ENCODE measurements at regions not wholly inside any gene's neighbourhood (a gene's known extent, or its start where the extent isn't known, plus 50 kb on each side); places are given as distances from the start of the nearest gene placed in this dataset.
"Not testable (repeated sequence)": the region's sequence is repeated elsewhere in the genome, so short reads cannot be mapped to it uniquely, and the experiment has no call there.

- Histone ChIP-seq H3K27ac (ENCODE audit: low read depth, low read length) (peak overlapping the region; percentile 47; the same call in 1 of the 2 replicates), H3K9me3 (ENCODE audit: control insufficient read depth, insufficient read depth, low read depth, low read length) (0 out of 2 replicates have a peak, but pooled peaks cover 2% of the 10 kb centered on the region), H3K27me3 (ENCODE audit: control insufficient read depth, insufficient read depth, low read length) (no peaks in the 10 kb centered on the region), H3K4me3 (ENCODE audit: low read depth, low read length) (no peak overlapping the region), H3K9ac (ENCODE audit: low read length) (no peak overlapping the region), H3K4me1 (ENCODE audit: control insufficient read depth, insufficient read depth, low read length) (no peaks in the 10 kb centered on the region), H3K36me3 (ENCODE audit: control insufficient read depth, insufficient read depth, low read length) (no peaks in the 10 kb centered on the region)
These were observed 177.6 kb upstream of the ST8SIA4 start for GRCh38 chr5:101080462-101081240.

- Histone ChIP-seq H3K4me3 (ENCODE audit: low read depth, low read length) (no peak overlapping the region), H3K36me3 (ENCODE audit: control insufficient read depth, insufficient read depth, low read length) (no peaks in the 10 kb centered on the region), H3K27me3 (ENCODE audit: control insufficient read depth, insufficient read depth, low read length) (no peaks in the 10 kb centered on the region), H3K4me1 (ENCODE audit: control insufficient read depth, insufficient read depth, low read length) (no peaks in the 10 kb centered on the region), H3K27ac (ENCODE audit: low read depth, low read length) (no peak overlapping the region), H3K9me3 (ENCODE audit: control insufficient read depth, insufficient read depth, low read depth, low read length) (no peaks in the 10 kb centered on the region), H3K9ac (ENCODE audit: low read length) (no peak overlapping the region)
These were observed 165.2 kb upstream of the ST8SIA4 start for GRCh38 chr5:101068298-101068697.

- Histone ChIP-seq H3K4me3 (ENCODE audit: low read depth, low read length) (no peak overlapping the region), H3K9me3 (ENCODE audit: control insufficient read depth, insufficient read depth, low read depth, low read length) (no peaks in the 10 kb centered on the region), H3K27ac (ENCODE audit: low read depth, low read length) (no peak overlapping the region), H3K4me1 (ENCODE audit: control insufficient read depth, insufficient read depth, low read length) (no peaks in the 10 kb centered on the region), H3K36me3 (ENCODE audit: control insufficient read depth, insufficient read depth, low read length) (no peaks in the 10 kb centered on the region), H3K9ac (ENCODE audit: low read length) (no peak overlapping the region), H3K27me3 (ENCODE audit: control insufficient read depth, insufficient read depth, low read length) (no peaks in the 10 kb centered on the region)
These were observed 164.3 kb upstream of the ST8SIA4 start for GRCh38 chr5:101067429-101067828.

- Histone ChIP-seq H3K27ac (ENCODE audit: low read depth, low read length) (no peak overlapping the region), H3K4me1 (ENCODE audit: control insufficient read depth, insufficient read depth, low read length) (no peaks in the 10 kb centered on the region), H3K9me3 (ENCODE audit: control insufficient read depth, insufficient read depth, low read depth, low read length) (no peaks in the 10 kb centered on the region), H3K27me3 (ENCODE audit: control insufficient read depth, insufficient read depth, low read length) (no peaks in the 10 kb centered on the region), H3K36me3 (ENCODE audit: control insufficient read depth, insufficient read depth, low read length) (no peaks in the 10 kb centered on the region), H3K4me3 (ENCODE audit: low read depth, low read length) (no peak overlapping the region), H3K9ac (ENCODE audit: low read length) (no peak overlapping the region)
These were observed 159.8 kb upstream of the ST8SIA4 start for GRCh38 chr5:101062902-101063301.

GRCh38 chr5:101047181-101047580, 144.1 kb upstream of the ST8SIA4 start:
- H3K27ac ChIP-seq (ENCODE audit: low read depth, low read length) = no peak overlapping the region
- H3K36me3 ChIP-seq (ENCODE audit: control insufficient read depth, insufficient read depth, low read length) = no peaks in the 10 kb centered on the region
- H3K4me1 ChIP-seq (ENCODE audit: control insufficient read depth, insufficient read depth, low read length) = no peaks in the 10 kb centered on the region
- H3K4me3 ChIP-seq (ENCODE audit: low read depth, low read length) = no peak overlapping the region
- H3K9ac ChIP-seq (ENCODE audit: low read length) = no peak overlapping the region
- no peaks in the 10 kb centered on the region for H3K9me3 ChIP-seq (ENCODE audit: control insufficient read depth, insufficient read depth, low read depth, low read length)
- H3K27me3 ChIP-seq (ENCODE audit: control insufficient read depth, insufficient read depth, low read length) = no peaks in the 10 kb centered on the region

GRCh38 chr5:101045689-101046088, 142.6 kb upstream of the ST8SIA4 start:
- Histone ChIP-seq H3K27ac (ENCODE audit: low read depth, low read length) (no peak overlapping the region), H3K4me1 (ENCODE audit: control insufficient read depth, insufficient read depth, low read length) (no peaks in the 10 kb centered on the region), H3K9ac (ENCODE audit: low read length) (no peak overlapping the region), H3K36me3 (ENCODE audit: control insufficient read depth, insufficient read depth, low read length) (no peaks in the 10 kb centered on the region), H3K4me3 (ENCODE audit: low read depth, low read length) (no peak overlapping the region), H3K9me3 (ENCODE audit: control insufficient read depth, insufficient read depth, low read depth, low read length) (no peaks in the 10 kb centered on the region), H3K27me3 (ENCODE audit: control insufficient read depth, insufficient read depth, low read length) (no peaks in the 10 kb centered on the region)

- not testable (repeated sequence) for H3K4me1 ChIP-seq (ENCODE audit: control insufficient read depth, insufficient read depth, low read length); H3K9ac ChIP-seq (ENCODE audit: low read length)
These were observed 136.9 kb upstream of the ST8SIA4 start for GRCh38 chr5:101040002-101040401.

GRCh38 chr5:101036778-101037177, 133.7 kb upstream of the ST8SIA4 start:
- H3K4me1 ChIP-seq (ENCODE audit: control insufficient read depth, insufficient read depth, low read length) = no peaks in the 10 kb centered on the region
- H3K9me3 ChIP-seq (ENCODE audit: control insufficient read depth, insufficient read depth, low read depth, low read length) = peaks cover 7% of the 10 kb centered on the region; the same call in 1 of the 2 replicates
- no peaks in the 10 kb centered on the region for H3K36me3 ChIP-seq (ENCODE audit: control insufficient read depth, insufficient read depth, low read length)
- no peak overlapping the region for H3K9ac ChIP-seq (ENCODE audit: low read length)
- no peak overlapping the region for H3K4me3 ChIP-seq (ENCODE audit: low read depth, low read length)
- no peaks in the 10 kb centered on the region for H3K27me3 ChIP-seq (ENCODE audit: control insufficient read depth, insufficient read depth, low read length)
- H3K27ac ChIP-seq (ENCODE audit: low read depth, low read length) = no peak overlapping the region

More at GRCh38 chr5:101040002-101040401, 136.9 kb upstream of the ST8SIA4 start:
- H3K27me3 ChIP-seq (ENCODE audit: control insufficient read depth, insufficient read depth, low read length); H3K36me3 ChIP-seq (ENCODE audit: control insufficient read depth, insufficient read depth, low read length); H3K27ac ChIP-seq (ENCODE audit: low read depth, low read length); H3K9me3 ChIP-seq (ENCODE audit: control insufficient read depth, insufficient read depth, low read depth, low read length); H3K4me3 ChIP-seq (ENCODE audit: low read depth, low read length): not testable (repeated sequence)

- Histone ChIP-seq H3K4me3 (ENCODE audit: low read depth, low read length) (no peak overlapping the region), H3K27me3 (ENCODE audit: control insufficient read depth, insufficient read depth, low read length) (no peaks in the 10 kb centered on the region), H3K9me3 (ENCODE audit: control insufficient read depth, insufficient read depth, low read depth, low read length) (peaks cover 7% of the 10 kb centered on the region; the same call in 1 of the 2 replicates), H3K27ac (ENCODE audit: low read depth, low read length) (no peak overlapping the region), H3K4me1 (ENCODE audit: control insufficient read depth, insufficient read depth, low read length) (no peaks in the 10 kb centered on the region), H3K36me3 (ENCODE audit: control insufficient read depth, insufficient read depth, low read length) (no peaks in the 10 kb centered on the region), H3K9ac (ENCODE audit: low read length) (no peak overlapping the region)
These were observed 132.3 kb upstream of the ST8SIA4 start for GRCh38 chr5:101035425-101035824.

GRCh38 chr5:101024299-101024698, 121.2 kb upstream of the ST8SIA4 start:
- Histone ChIP-seq H3K4me1 (ENCODE audit: control insufficient read depth, insufficient read depth, low read length) (no peaks in the 10 kb centered on the region), H3K9ac (ENCODE audit: low read length) (no peak overlapping the region), H3K4me3 (ENCODE audit: low read depth, low read length) (no peak overlapping the region), H3K27ac (ENCODE audit: low read depth, low read length) (no peak overlapping the region), H3K27me3 (ENCODE audit: control insufficient read depth, insufficient read depth, low read length) (no peaks in the 10 kb centered on the region), H3K36me3 (ENCODE audit: control insufficient read depth, insufficient read depth, low read length) (no peaks in the 10 kb centered on the region), H3K9me3 (ENCODE audit: control insufficient read depth, insufficient read depth, low read depth, low read length) (peaks cover 15% of the 10 kb centered on the region)

GRCh38 chr5:101018299-101018698, 115.2 kb upstream of the ST8SIA4 start:
- H3K4me3 ChIP-seq (ENCODE audit: low read depth, low read length) = no peak overlapping the region
- no peaks in the 10 kb centered on the region for H3K36me3 ChIP-seq (ENCODE audit: control insufficient read depth, insufficient read depth, low read length)
- H3K4me1 ChIP-seq (ENCODE audit: control insufficient read depth, insufficient read depth, low read length) = no peaks in the 10 kb centered on the region

More at GRCh38 chr5:101018299-101018698, 115.2 kb upstream of the ST8SIA4 start:
- Histone ChIP-seq H3K9ac (ENCODE audit: low read length) (no peak overlapping the region), H3K9me3 (ENCODE audit: control insufficient read depth, insufficient read depth, low read depth, low read length) (peaks cover 2% of the 10 kb centered on the region; the same call in 1 of the 2 replicates), H3K27ac (ENCODE audit: low read depth, low read length) (no peak overlapping the region), H3K27me3 (ENCODE audit: control insufficient read depth, insufficient read depth, low read length) (no peaks in the 10 kb centered on the region)

Data from HUES6 (cell line).